GM12878 (cell line): ENCODE measurements at regions not wholly inside any gene's neighbourhood (a gene's known extent, or its start where the extent isn't known, plus 50 kb on each side); places are given as distances from the start of the nearest gene placed in this dataset.

Source experiments
- EZH2 ChIP-seq: IDR thresholded peaks from 2 replicates; pipeline ENCODE4 v1.6.1; 2012; ENCODE audit warnings: low read depth, mild to moderate bottlenecking, control low read depth, inconsistent platforms, low read length, borderline replicate concordance; ENCODE audit not compliant: control insufficient read depth
- NR2F1 ChIP-seq: fragments of 450-650 bp; conservative IDR thresholded peaks from 2 replicates; pipeline ENCODE4 v1.6.1; 2017; ENCODE audit warnings: mild to moderate bottlenecking
- POLR2AphosphoS5 ChIP-seq: IDR thresholded peaks from 2 replicates; pipeline ENCODE4 v1.6.1; 2011; ENCODE audit warnings: mild to moderate bottlenecking, low read length, inconsistent platforms
- SIN3A ChIP-seq: IDR thresholded peaks from 2 replicates; pipeline ENCODE4 v1.6.1; 2012; ENCODE audit warnings: low read depth, low read length, improper control_type of control experiment
- SPI1 ChIP-seq: IDR thresholded peaks from 2 replicates; pipeline ENCODE4 v1.6.1; 2011; ENCODE audit warnings: low read depth, mild to moderate bottlenecking, low read length, moderate library complexity, borderline replicate concordance; ENCODE audit not compliant: insufficient read depth
- TF ChIP-seq, protein P1 (sequence below): IDR thresholded peaks from 2 replicates; pipeline ENCODE4 v1.6.1; 2012; ENCODE audit warnings: mild to moderate bottlenecking, low read depth, low read length

DNA sequence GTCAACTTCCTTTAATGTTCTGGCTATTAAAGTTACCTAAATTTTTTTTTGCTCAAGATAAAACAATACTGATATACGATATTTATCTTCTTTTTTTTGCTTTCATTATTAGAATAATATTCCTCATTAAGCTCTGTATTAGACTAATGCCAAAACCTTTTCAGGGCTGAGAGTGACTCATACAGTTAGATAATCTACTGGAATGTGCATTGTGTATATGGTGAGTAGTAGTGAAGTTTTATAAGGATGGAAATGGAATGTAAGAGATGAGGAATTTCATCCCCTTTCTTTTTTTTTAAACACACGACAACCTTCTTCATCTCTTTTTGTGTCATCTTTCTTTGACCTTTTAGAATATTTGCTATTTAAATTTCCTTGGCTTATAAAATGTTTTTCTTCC, 268.6 kb downstream of the ISL1 start:
- TF ChIP-seq SPI1 = no peak
- TF ChIP-seq POLR2AphosphoS5 = no peak
- TF ChIP-seq NR2F1 = no peak
- no peak for TF ChIP-seq SIN3A
- TF ChIP-seq, protein P1, sequence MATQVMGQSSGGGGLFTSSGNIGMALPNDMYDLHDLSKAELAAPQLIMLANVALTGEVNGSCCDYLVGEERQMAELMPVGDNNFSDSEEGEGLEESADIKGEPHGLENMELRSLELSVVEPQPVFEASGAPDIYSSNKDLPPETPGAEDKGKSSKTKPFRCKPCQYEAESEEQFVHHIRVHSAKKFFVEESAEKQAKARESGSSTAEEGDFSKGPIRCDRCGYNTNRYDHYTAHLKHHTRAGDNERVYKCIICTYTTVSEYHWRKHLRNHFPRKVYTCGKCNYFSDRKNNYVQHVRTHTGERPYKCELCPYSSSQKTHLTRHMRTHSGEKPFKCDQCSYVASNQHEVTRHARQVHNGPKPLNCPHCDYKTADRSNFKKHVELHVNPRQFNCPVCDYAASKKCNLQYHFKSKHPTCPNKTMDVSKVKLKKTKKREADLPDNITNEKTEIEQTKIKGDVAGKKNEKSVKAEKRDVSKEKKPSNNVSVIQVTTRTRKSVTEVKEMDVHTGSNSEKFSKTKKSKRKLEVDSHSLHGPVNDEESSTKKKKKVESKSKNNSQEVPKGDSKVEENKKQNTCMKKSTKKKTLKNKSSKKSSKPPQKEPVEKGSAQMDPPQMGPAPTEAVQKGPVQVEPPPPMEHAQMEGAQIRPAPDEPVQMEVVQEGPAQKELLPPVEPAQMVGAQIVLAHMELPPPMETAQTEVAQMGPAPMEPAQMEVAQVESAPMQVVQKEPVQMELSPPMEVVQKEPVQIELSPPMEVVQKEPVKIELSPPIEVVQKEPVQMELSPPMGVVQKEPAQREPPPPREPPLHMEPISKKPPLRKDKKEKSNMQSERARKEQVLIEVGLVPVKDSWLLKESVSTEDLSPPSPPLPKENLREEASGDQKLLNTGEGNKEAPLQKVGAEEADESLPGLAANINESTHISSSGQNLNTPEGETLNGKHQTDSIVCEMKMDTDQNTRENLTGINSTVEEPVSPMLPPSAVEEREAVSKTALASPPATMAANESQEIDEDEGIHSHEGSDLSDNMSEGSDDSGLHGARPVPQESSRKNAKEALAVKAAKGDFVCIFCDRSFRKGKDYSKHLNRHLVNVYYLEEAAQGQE = no peak
- TF ChIP-seq EZH2 = no peak
